CD4-positive, alpha-beta T cell (primary cell): ENCODE measurements at regions not wholly inside any gene's neighbourhood (a gene's known extent, or its start where the extent isn't known, plus 50 kb on each side); places are given as distances from the start of the nearest gene placed in this dataset.

Experiments used
- ATAC-seq: fragments of 200-7000 bp; cut with Tn5 transposase; one replicate; pipeline ENCODE4 v1.10.0; 2022; ENCODE audit warnings: mild to moderate bottlenecking; ENCODE audit not compliant: poor library complexity
- CTCF ChIA-PET: fragments of 350-600 bp; sonication (Branson Sonifier 250); formaldehyde crosslinking; loops from one replicate; lab custom pipeline; 2021; ENCODE audit warnings: antibody characterized with exemption, inconsistent platforms; lab: Charles Lee
- POLR2A ChIA-PET: fragments of 350-600 bp; sonication (Branson Sonifier 250); formaldehyde crosslinking; loops from one replicate; lab custom pipeline; 2021; ENCODE audit warnings: antibody characterized with exemption, inconsistent platforms; lab: Charles Lee
- DNase-seq, 14 experiments: peaks; one replicate each; pipeline ENCODE4 v3.0.0-alpha.2; 2013 to 2020; ENCODE audit warnings: mixed read lengths in 2 of 14
- H3K27ac ChIP-seq, 2 donors: one replicate each; pipeline versions ENCODE4 v1.5.1 to v1.7.0; 2013; ENCODE audit warnings: low read length in 2 of 2, low read depth in 1 of 2, mild to moderate bottlenecking in 1 of 2
- H3K27me3 ChIP-seq, 2 experiments: 1 replicate in 1 of 2; 2 replicates in 1 of 2; pipeline versions ENCODE4 v1.6.1 to v1.7.0; 2013; ENCODE audit warnings: low read length in 2 of 2, control low read depth in 1 of 2, mild to moderate bottlenecking in 1 of 2, moderate library complexity in 1 of 2; ENCODE audit not compliant: insufficient read depth in 2 of 2, control insufficient read depth in 1 of 2
- H3K36me3 ChIP-seq: one replicate; pipeline ENCODE4 v1.6.1; 2013; ENCODE audit warnings: low read length, control low read depth; ENCODE audit not compliant: insufficient read depth
- H3K4me1 ChIP-seq: one replicate; pipeline ENCODE4 v1.6.1; 2013; ENCODE audit warnings: low read length, control low read depth; ENCODE audit not compliant: insufficient read depth
- H3K4me3 ChIP-seq: one replicate; pipeline ENCODE4 v1.5.1; 2013; ENCODE audit warnings: mild to moderate bottlenecking, low read length, moderate library complexity
- H3K9me3 ChIP-seq, 2 experiments: 1 replicate in 1 of 2; 2 replicates in 1 of 2; pipeline versions ENCODE4 v1.6.1 to v1.7.0; 2013; ENCODE audit warnings: low read length in 2 of 2, mild to moderate bottlenecking in 2 of 2, control low read depth in 1 of 2, moderate library complexity in 1 of 2; ENCODE audit not compliant: control insufficient read depth in 1 of 2, insufficient read depth in 1 of 2
- H3K27ac Mint-ChIP-seq: one replicate; pipeline ENCODE4 v1.8.0; 2020; ENCODE audit warnings: mixed read lengths
- H3K27me3 Mint-ChIP-seq: one replicate; pipeline ENCODE4 v1.8.0; 2021; ENCODE audit warnings: mixed read lengths
- H3K36me3 Mint-ChIP-seq: one replicate; pipeline ENCODE4 v1.8.0; 2021; ENCODE audit warnings: low read depth, mixed read lengths
- H3K4me1 Mint-ChIP-seq: one replicate; pipeline ENCODE4 v1.8.0; 2021; ENCODE audit warnings: low read depth, mixed read lengths
- H3K4me3 Mint-ChIP-seq: one replicate; pipeline ENCODE4 v1.8.0; 2020; ENCODE audit warnings: mild to moderate bottlenecking, mixed read lengths
- H3K9me3 Mint-ChIP-seq: one replicate; pipeline ENCODE4 v1.8.0; 2020; ENCODE audit warnings: mixed read lengths
- intact Hi-C, 2 experiments: fragments of 100-400 bp; cut with DNase I in 1 of 2; cut with micrococcal nuclease in 1 of 2; formaldehyde crosslinking; loops; one replicate each; pipeline versions ENCODE4 v1.15.1 to v1.9.0; 2023 to 2025; cut with DNase I, micrococcal nuclease
- TF ChIP-seq, protein P1 (sequence below): fragments of 200-600 bp; IDR thresholded peaks from one replicate; pipeline ENCODE4 v1.8.0; 2022; ENCODE audit warnings: antibody characterized with exemption, mild to moderate bottlenecking

DNA sequence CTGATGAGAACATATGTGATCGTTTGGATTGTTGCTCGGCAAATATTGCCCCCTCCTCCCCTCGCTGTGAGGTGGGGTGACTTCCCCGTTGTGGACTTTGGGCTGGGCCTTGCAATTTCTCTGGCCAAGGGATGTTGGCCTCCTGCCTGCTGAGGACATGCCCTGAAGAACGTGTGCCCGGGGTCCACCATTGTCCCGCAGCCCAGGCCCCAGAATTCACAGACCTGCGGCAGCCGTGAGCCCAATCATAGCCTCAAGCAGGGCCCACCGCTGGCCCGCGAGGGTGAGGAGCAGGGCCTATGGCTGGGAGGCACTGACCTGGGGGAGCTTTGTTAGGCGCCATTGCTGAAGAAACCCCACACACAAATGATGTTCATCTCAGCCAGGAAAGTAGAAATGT lies 58.3 kb upstream of the ACTRT2 start:
- Histone ChIP-seq H3K27ac (no peak overlapping the region), H3K4me1 (no peaks in the 10 kb centered on the region), H3K4me3 (no peak overlapping the region), H3K27me3 (no peaks in the 10 kb centered on the region), H3K9me3 (peaks cover 0 to 18% of the 10 kb centered on the region in 2 experiments), H3K36me3 (no peaks in the 10 kb centered on the region)
- H3K4me1 Mint-ChIP-seq: no peaks in the 10 kb centered on the region
- DNase-seq (peak in 1 of 14 experiments; percentile 27), ATAC-seq (no peak)
- H3K27ac Mint-ChIP-seq: no peak overlapping the region
- H3K36me3 Mint-ChIP-seq: no peaks in the 10 kb centered on the region
- no peaks in the 10 kb centered on the region for H3K9me3 Mint-ChIP-seq
- H3K27me3 Mint-ChIP-seq: peaks cover 3% of the 10 kb centered on the region
- ChIA-PET POLR2A (no interaction called here), CTCF (no interaction called here)
- intact Hi-C loops: no loop called here
- TF ChIP-seq, protein P1, sequence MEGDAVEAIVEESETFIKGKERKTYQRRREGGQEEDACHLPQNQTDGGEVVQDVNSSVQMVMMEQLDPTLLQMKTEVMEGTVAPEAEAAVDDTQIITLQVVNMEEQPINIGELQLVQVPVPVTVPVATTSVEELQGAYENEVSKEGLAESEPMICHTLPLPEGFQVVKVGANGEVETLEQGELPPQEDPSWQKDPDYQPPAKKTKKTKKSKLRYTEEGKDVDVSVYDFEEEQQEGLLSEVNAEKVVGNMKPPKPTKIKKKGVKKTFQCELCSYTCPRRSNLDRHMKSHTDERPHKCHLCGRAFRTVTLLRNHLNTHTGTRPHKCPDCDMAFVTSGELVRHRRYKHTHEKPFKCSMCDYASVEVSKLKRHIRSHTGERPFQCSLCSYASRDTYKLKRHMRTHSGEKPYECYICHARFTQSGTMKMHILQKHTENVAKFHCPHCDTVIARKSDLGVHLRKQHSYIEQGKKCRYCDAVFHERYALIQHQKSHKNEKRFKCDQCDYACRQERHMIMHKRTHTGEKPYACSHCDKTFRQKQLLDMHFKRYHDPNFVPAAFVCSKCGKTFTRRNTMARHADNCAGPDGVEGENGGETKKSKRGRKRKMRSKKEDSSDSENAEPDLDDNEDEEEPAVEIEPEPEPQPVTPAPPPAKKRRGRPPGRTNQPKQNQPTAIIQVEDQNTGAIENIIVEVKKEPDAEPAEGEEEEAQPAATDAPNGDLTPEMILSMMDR: no peak
- H3K4me3 Mint-ChIP-seq: no peak overlapping the region

DNA sequence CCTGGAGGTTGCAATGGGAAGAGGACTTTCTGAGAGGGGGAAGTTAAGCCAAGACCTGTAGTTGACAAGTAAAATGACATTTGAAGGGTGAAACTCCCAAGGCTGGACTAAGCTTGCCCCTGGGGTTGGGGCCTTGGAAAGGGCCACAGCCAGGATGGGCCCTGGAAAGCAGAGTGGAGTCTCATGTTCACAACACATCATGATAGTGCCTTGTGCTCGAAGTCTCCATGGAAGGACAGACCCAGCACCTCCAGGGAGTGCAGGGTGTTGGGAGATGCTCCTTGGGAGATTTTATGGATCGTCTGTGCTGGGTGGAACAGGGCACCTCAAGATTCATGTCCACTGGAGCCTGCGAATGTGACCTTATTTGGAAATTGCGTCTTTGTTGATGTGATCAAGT lies 55.6 kb upstream of the ACTRT2 start:
- H3K4me1 Mint-ChIP-seq: no peaks in the 10 kb centered on the region
- intact Hi-C loops: no loop called here
- H3K9me3 Mint-ChIP-seq: no peaks in the 10 kb centered on the region

DNA sequence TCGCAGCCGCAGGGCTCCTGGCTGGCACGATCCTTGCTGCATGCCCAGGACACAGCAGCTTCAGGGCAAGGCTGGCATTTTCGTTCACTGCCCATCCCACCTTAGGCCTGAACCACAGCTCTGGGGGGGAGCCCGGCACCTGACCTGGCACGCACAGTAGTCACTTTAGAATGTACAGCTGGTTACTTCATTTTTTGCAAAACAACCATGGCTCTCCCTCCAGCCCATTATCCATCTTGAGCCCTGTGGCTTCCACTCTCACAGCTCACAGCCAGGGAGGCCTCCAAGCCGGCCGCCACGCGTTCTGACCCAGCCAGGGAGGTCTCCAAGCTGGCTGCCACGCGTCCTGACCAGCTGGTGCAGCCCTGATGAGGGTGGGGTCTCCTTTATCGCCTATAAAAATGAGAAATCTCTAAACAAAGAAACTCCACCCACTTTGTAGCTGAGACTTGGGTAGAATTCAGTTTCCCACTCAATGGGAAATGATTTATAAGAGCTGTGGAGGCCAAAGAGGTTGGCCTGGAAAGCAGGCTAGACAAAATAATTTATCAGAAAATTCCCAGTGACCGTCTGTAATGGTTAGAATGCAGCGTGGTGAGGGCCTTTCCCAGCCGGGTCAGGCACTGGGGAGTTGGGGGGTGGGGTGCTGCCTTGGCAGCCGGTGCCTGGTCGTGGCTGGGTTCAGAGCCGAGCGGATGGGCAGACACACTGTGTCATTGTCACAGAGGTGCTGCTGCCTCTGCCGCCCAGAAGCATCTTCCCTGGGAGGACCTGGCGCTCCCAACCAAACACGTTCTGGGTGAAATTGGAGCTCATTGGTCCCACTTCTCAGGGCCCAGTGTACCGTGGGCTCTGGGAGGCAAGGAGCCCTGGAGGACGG lies 54.6 kb upstream of the ACTRT2 start:
- Histone ChIP-seq H3K9me3 (peaks cover 0 to 4% of the 10 kb centered on the region in 2 experiments), H3K36me3 (no peaks in the 10 kb centered on the region), H3K4me3 (no peak overlapping the region), H3K27ac (no peak overlapping the region), H3K4me1 (no peaks in the 10 kb centered on the region), H3K27me3 (no peaks in the 10 kb centered on the region)
- ChIA-PET CTCF (no interaction called here), POLR2A (no interaction called here)
- ATAC-seq: no peak
- Mint-ChIP-seq H3K9me3 (no peaks in the 10 kb centered on the region), H3K27ac (no peak overlapping the region), H3K27me3 (no peaks in the 10 kb centered on the region), H3K36me3 (no peaks in the 10 kb centered on the region), H3K4me3 (no peak overlapping the region), H3K4me1 (no peaks in the 10 kb centered on the region)
- intact Hi-C loops: no loop called here
- TF ChIP-seq, protein P1: no peak
- no peak for DNase-seq

More for the DNA sequence above, 55.6 kb upstream of the ACTRT2 start:
- ChIA-PET POLR2A (no interaction called here), CTCF (no interaction called here)
- Histone ChIP-seq H3K4me3 (no peak overlapping the region), H3K4me1 (no peaks in the 10 kb centered on the region), H3K9me3 (peaks cover 0 to 6% of the 10 kb centered on the region in 2 experiments), H3K27me3 (no peaks in the 10 kb centered on the region), H3K27ac (no peak overlapping the region), H3K36me3 (no peaks in the 10 kb centered on the region)
- Mint-ChIP-seq H3K27me3 (no peaks in the 10 kb centered on the region), H3K36me3 (no peaks in the 10 kb centered on the region), H3K4me3 (no peak overlapping the region), H3K27ac (no peak overlapping the region)
- ATAC-seq (no peak), DNase-seq (peak in 1 of 14 experiments; percentile 10)
- TF ChIP-seq, protein P1: no peak
